ENCODE measurements at regions not wholly inside any gene's neighbourhood (a gene's known extent, or its start where the extent isn't known, plus 50 kb on each side); places are given as distances from the start of the nearest gene placed in this dataset.

GRCh38 chr12:58082996-58083395 is 141.6 kb downstream of the ATP23 start:
- H3K27me3 ChIP-seq (ENCODE audit: control insufficient read depth in 4 of 4, insufficient read depth in 4 of 4, low read length in 3 of 4) = peaks cover 0 to 4% (median 0%) of the 10 kb centered on the region in 4 donors
- 77% methylated on average over 2 of the region's 2 CpGs for WGBS
- no peaks in the 10 kb centered on the region for H3K4me1 ChIP-seq (ENCODE audit: control insufficient read depth in 4 of 4, insufficient read depth in 4 of 4, low read length in 3 of 4)
- H3K36me3 ChIP-seq (ENCODE audit: control insufficient read depth in 4 of 4, insufficient read depth in 3 of 4, low read depth in 1 of 4, low read length in 3 of 4) = no peaks in the 10 kb centered on the region
- H3K4me3 ChIP-seq (ENCODE audit: low read depth in 1 of 3, low read length in 3 of 3) = no peak overlapping the region
- no peak overlapping the region for H3K27ac ChIP-seq (ENCODE audit: low read depth in 1 of 2, low read length in 2 of 2)
- DNase-seq (ENCODE audit: low spot score) = no peak
- peaks cover 0 to 3% (median 0%) of the 10 kb centered on the region in 4 donors for H3K9me3 ChIP-seq (ENCODE audit: control insufficient read depth in 4 of 4, low read length in 3 of 4)
- TF ChIP-seq EGR1 (IDR thresholded peaks at IDR 0.05; ENCODE audit: low read depth in 2 of 2) (no peak), FOXA1 (IDR thresholded peaks at IDR 0.05) (no peak), CTCF (IDR thresholded peaks at IDR 0.05; ENCODE audit: low read depth, low read length, missing input control) (no peak), HNF4A (conservative IDR thresholded peaks at IDR 0.05) (no peak), HNF4G (IDR thresholded peaks at IDR 0.05) (no peak), SP1 (IDR thresholded peaks at IDR 0.05) (no peak), REST (IDR thresholded peaks at IDR 0.05) (no peak)
- H3K9ac ChIP-seq (ENCODE audit: low read depth in 1 of 2, low read length in 2 of 2) = no peak overlapping the region

GRCh38 chr12:58086006-58086405 is 144.6 kb downstream of the ATP23 start:
- TF ChIP-seq REST (IDR thresholded peaks at IDR 0.05) (no peak), FOXA2 (IDR thresholded peaks at IDR 0.05) (no peak), HNF4A (conservative IDR thresholded peaks at IDR 0.05) (no peak), EGR1 (IDR thresholded peaks at IDR 0.05; ENCODE audit: low read depth in 2 of 2) (no peak), TAF1 (conservative IDR thresholded peaks at IDR 0.05) (no peak), JUND (IDR thresholded peaks at IDR 0.05) (no peak), FOXA1 (IDR thresholded peaks at IDR 0.05) (no peak), CTCF (IDR thresholded peaks at IDR 0.05; ENCODE audit: low read depth, low read length, missing input control) (no peak), RXRA (IDR thresholded peaks at IDR 0.05) (no peak), MAX (IDR thresholded peaks at IDR 0.05) (no peak), ZBTB33 (IDR thresholded peaks at IDR 0.05) (no peak), RAD21 (IDR thresholded peaks at IDR 0.05) (no peak), HNF4G (IDR thresholded peaks at IDR 0.05) (no peak), SP1 (IDR thresholded peaks at IDR 0.05) (no peak), ATF3 (IDR thresholded peaks at IDR 0.05) (no peak), YY1 (IDR thresholded peaks at IDR 0.05) (no peak), NR2F2 (IDR thresholded peaks at IDR 0.05) (no peak), GABPA (IDR thresholded peaks at IDR 0.05 in 1 of 2, conservative IDR thresholded peaks at IDR 0.05 in 1 of 2) (no peak)
- no peaks in the 10 kb centered on the region for H3K4me1 ChIP-seq (ENCODE audit: control insufficient read depth in 4 of 4, insufficient read depth in 4 of 4, low read length in 3 of 4)
- WGBS = 93% methylated on average over 2 of the region's 2 CpGs
- no peak for DNase-seq (ENCODE audit: low spot score)
- no peak overlapping the region for H3K9ac ChIP-seq (ENCODE audit: low read depth in 1 of 2, low read length in 2 of 2)
- H3K36me3 ChIP-seq (ENCODE audit: control insufficient read depth in 4 of 4, insufficient read depth in 3 of 4, low read depth in 1 of 4, low read length in 3 of 4) = no peaks in the 10 kb centered on the region
- peaks cover 0 to 3% (median 0%) of the 10 kb centered on the region in 4 donors for H3K9me3 ChIP-seq (ENCODE audit: control insufficient read depth in 4 of 4, low read length in 3 of 4)
- no peak overlapping the region for H3K27ac ChIP-seq (ENCODE audit: low read depth in 1 of 2, low read length in 2 of 2)
- H3K27me3 ChIP-seq (ENCODE audit: control insufficient read depth in 4 of 4, insufficient read depth in 4 of 4, low read length in 3 of 4) = no peaks in the 10 kb centered on the region
- H3K4me3 ChIP-seq (ENCODE audit: low read depth in 1 of 3, low read length in 3 of 3) = no peak overlapping the region

Data from liver (tissue), 8 donors.